Right lobe of liver (tissue), 4 donors: ENCODE measurements at regions not wholly inside any gene's neighbourhood (a gene's known extent, or its start where the extent isn't known, plus 50 kb on each side); places are given as distances from the start of the nearest gene placed in this dataset.

Experiments used
- POLR2A ChIP-seq: fragments of 450-650 bp; IDR thresholded peaks from one replicate; pipeline ENCODE4 v1.6.1; 2017; ENCODE audit warnings: antibody characterized with exemption, mild to moderate bottlenecking
- TF ChIP-seq, protein P1 (sequence below), 4 donors: fragments of 200-600 bp in 3 of 4; fragments of 450-650 bp in 1 of 4; IDR thresholded peaks; one replicate each; pipeline versions ENCODE4 v1.5.1 to v1.8.0; 2016 to 2022; ENCODE audit warnings: antibody characterized with exemption in 4 of 4, mild to moderate bottlenecking in 2 of 4
- donor health status: DM: no; HTN: no; CAD: no.
- donor health status: DM: no; HTN: no; CAD: no.
- donor health status: DM: no; HTN: yes; CAD: no.

DNA sequence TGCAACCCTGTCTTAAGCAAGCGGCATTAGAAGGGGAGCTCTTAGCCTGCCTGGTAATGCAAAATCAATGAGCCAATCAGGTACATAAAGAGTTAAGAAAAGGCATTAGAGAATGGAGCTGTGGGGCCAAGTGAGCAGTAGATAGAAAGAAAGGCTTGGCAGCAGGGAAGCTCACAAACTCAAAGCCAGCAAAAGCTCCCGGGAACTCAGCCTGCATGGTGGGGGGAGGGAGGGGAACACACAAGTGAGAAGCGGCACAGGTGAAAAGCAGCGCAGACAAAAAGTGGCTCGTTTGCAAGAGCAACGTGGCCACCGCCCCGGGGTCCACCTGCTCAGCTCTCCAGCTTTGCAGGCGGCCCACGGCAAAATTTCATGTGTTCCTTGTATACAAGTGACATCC lies 818.5 kb downstream of the FAM133A start:
- TF ChIP-seq, protein P1, sequence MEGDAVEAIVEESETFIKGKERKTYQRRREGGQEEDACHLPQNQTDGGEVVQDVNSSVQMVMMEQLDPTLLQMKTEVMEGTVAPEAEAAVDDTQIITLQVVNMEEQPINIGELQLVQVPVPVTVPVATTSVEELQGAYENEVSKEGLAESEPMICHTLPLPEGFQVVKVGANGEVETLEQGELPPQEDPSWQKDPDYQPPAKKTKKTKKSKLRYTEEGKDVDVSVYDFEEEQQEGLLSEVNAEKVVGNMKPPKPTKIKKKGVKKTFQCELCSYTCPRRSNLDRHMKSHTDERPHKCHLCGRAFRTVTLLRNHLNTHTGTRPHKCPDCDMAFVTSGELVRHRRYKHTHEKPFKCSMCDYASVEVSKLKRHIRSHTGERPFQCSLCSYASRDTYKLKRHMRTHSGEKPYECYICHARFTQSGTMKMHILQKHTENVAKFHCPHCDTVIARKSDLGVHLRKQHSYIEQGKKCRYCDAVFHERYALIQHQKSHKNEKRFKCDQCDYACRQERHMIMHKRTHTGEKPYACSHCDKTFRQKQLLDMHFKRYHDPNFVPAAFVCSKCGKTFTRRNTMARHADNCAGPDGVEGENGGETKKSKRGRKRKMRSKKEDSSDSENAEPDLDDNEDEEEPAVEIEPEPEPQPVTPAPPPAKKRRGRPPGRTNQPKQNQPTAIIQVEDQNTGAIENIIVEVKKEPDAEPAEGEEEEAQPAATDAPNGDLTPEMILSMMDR (IDR thresholded peaks at IDR 0.05) = no peak
- TF ChIP-seq POLR2A = no peak
